Common myeloid progenitor, CD34-positive (primary cell): ENCODE measurements at regions not wholly inside any gene's neighbourhood (a gene's known extent, or its start where the extent isn't known, plus 50 kb on each side); places are given as distances from the start of the nearest gene placed in this dataset.

Experiments used
- CTCF ChIA-PET: fragments of 350-600 bp; sonication (Branson Sonifier 250); formaldehyde crosslinking; loops from one replicate; lab custom pipeline; 2021; ENCODE audit warnings: antibody characterized with exemption; lab: Charles Lee
- POLR2A ChIA-PET: fragments of 350-600 bp; sonication (Branson Sonifier 250); formaldehyde crosslinking; loops from one replicate; lab custom pipeline; 2021; ENCODE audit warnings: antibody characterized with exemption; lab: Charles Lee
- DNase-seq, 3 donors: peaks; one replicate each; pipeline versions ENCODE4 v3.0.0 to v3.0.0-alpha.2; 2013
- H3K27ac ChIP-seq, 2 experiments: 1 replicate in 1 of 2; 2 replicates in 1 of 2; pipeline ENCODE4 v1.7.0; 2013; ENCODE audit warnings: inconsistent platforms in 2 of 2, low read length in 2 of 2, mild to moderate bottlenecking in 2 of 2, low read depth in 1 of 2, moderate library complexity in 1 of 2; ENCODE audit not compliant: severe bottlenecking in 2 of 2, insufficient read depth in 1 of 2, poor library complexity in 1 of 2
- H3K27me3 ChIP-seq, 5 experiments: replicated peaks in 2 of 5; 1 replicate in 3 of 5; 2 replicates in 2 of 5; pipeline versions ENCODE4 v1.6.1 to v1.7.0; 2013; ENCODE audit warnings: low read length in 4 of 5, mild to moderate bottlenecking in 2 of 5, moderate library complexity in 2 of 5, inconsistent platforms in 1 of 5; ENCODE audit not compliant: insufficient read depth in 5 of 5, control insufficient read depth in 4 of 5
- H3K36me3 ChIP-seq, 4 experiments: 1 replicate in 2 of 4; 2 replicates in 2 of 4; pipeline versions ENCODE4 v1.6.1 to v1.7.0; 2013; ENCODE audit warnings: low read length in 3 of 4, control low read depth in 1 of 4, mild to moderate bottlenecking in 1 of 4; ENCODE audit not compliant: control insufficient read depth in 4 of 4, insufficient read depth in 4 of 4
- H3K4me1 ChIP-seq, 4 experiments: 1 replicate in 3 of 4; 2 replicates in 1 of 4; pipeline versions ENCODE4 v1.6.1 to v1.7.1; 2013; ENCODE audit warnings: low read length in 3 of 4, mild to moderate bottlenecking in 3 of 4, control low read depth in 1 of 4, inconsistent platforms in 1 of 4, moderate library complexity in 1 of 4; ENCODE audit not compliant: control insufficient read depth in 4 of 4, insufficient read depth in 4 of 4; ENCODE audit errors: control extremely low read depth in 1 of 4
- H3K4me3 ChIP-seq, 7 experiments: 1 replicate in 4 of 7; 2 replicates in 3 of 7; pipeline versions ENCODE4 v1.5.1 to v1.7.0; 2013; ENCODE audit warnings: mild to moderate bottlenecking in 7 of 7, low read length in 6 of 7, moderate library complexity in 6 of 7, inconsistent platforms in 2 of 7, low read depth in 2 of 7, control low read depth in 1 of 7; ENCODE audit not compliant: insufficient read depth in 4 of 7, control insufficient read depth in 1 of 7; ENCODE audit errors: extremely low read depth in 1 of 7
- H3K9me3 ChIP-seq, 5 experiments: 1 replicate in 4 of 5; 2 replicates in 1 of 5; pipeline versions ENCODE4 v1.6.1 to v1.7.1; 2013; ENCODE audit warnings: low read length in 4 of 5, mild to moderate bottlenecking in 2 of 5, inconsistent platforms in 1 of 5, low read depth in 1 of 5, moderate library complexity in 1 of 5; ENCODE audit not compliant: control insufficient read depth in 4 of 5, insufficient read depth in 2 of 5; ENCODE audit errors: control extremely low read depth in 1 of 5
- WGBS: methylation state at CpG from one replicate; pipeline ENCODE4 v1.1.5; 2013; ENCODE audit not compliant: insufficient coverage; 5-methylcytosine and 5-hydroxymethylcytosine counted together

- Histone ChIP-seq H3K4me3 (no peak overlapping the region), H3K9me3 (no peaks in the 10 kb centered on the region), H3K27me3 (no peaks in the 10 kb centered on the region), H3K27ac (no peak overlapping the region), H3K36me3 (no peaks in the 10 kb centered on the region), H3K4me1 (no peaks in the 10 kb centered on the region)
- POLR2A ChIA-PET, result no interaction called here
- CTCF ChIA-PET, result no interaction called here
- 93% methylated on average over 2 of the region's 4 CpGs for WGBS
- no peak for DNase-seq
Observed at GRCh38 chr14:41419709-41420108, 187.0 kb upstream of the LRFN5 start.

- no peak for DNase-seq
- Histone ChIP-seq H3K27me3 (no peaks in the 10 kb centered on the region), H3K4me3 (no peak overlapping the region), H3K4me1 (no peaks in the 10 kb centered on the region), H3K9me3 (no peaks in the 10 kb centered on the region), H3K36me3 (no peaks in the 10 kb centered on the region), H3K27ac (no peak overlapping the region)
- ChIA-PET POLR2A (no interaction called here), CTCF (no interaction called here)
- WGBS, result 94% methylated on average over 2 of the region's 5 CpGs
Observed at GRCh38 chr14:41418851-41419250, 187.8 kb upstream of the LRFN5 start.

- H3K9me3 ChIP-seq, result no peaks in the 10 kb centered on the region
- H3K4me1 ChIP-seq, result no peaks in the 10 kb centered on the region
- ChIA-PET POLR2A (no interaction called here), CTCF (no interaction called here)
- H3K36me3 ChIP-seq, result no peaks in the 10 kb centered on the region
- DNase-seq, result no peak
- no peak overlapping the region for H3K27ac ChIP-seq
- H3K27me3 ChIP-seq, result no peaks in the 10 kb centered on the region
- no peak overlapping the region for H3K4me3 ChIP-seq
Observed at GRCh38 chr14:41409806-41410205, 196.9 kb upstream of the LRFN5 start.

GRCh38 chr14:41404126-41404525 lies 202.6 kb upstream of the LRFN5 start:
- POLR2A ChIA-PET, result no interaction called here

GRCh38 chr14:41403360-41403759 lies 203.3 kb upstream of the LRFN5 start:
- CTCF ChIA-PET, result no interaction called here

More at GRCh38 chr14:41404126-41404525, 202.6 kb upstream of the LRFN5 start:
- H3K27ac ChIP-seq, result no peak overlapping the region
- no peaks in the 10 kb centered on the region for H3K36me3 ChIP-seq
- no peaks in the 10 kb centered on the region for H3K9me3 ChIP-seq
- DNase-seq, result no peak
- no peaks in the 10 kb centered on the region for H3K27me3 ChIP-seq
- CTCF ChIA-PET, result no interaction called here
- H3K4me1 ChIP-seq, result no peaks in the 10 kb centered on the region
- no peak overlapping the region for H3K4me3 ChIP-seq

GRCh38 chr14:41397926-41398325 lies 208.8 kb upstream of the LRFN5 start:
- Histone ChIP-seq H3K4me3 (no peak overlapping the region), H3K9me3 (no peaks in the 10 kb centered on the region), H3K27ac (no peak overlapping the region), H3K27me3 (no peaks in the 10 kb centered on the region), H3K36me3 (no peaks in the 10 kb centered on the region), H3K4me1 (no peaks in the 10 kb centered on the region)
- DNase-seq, result no peak
- CTCF ChIA-PET, result interaction anchor here (1.6 kb wide), 1 partner anchor 19 kb away, joined by 4 read pairs; no protein-coding TSS in a partner anchor
- POLR2A ChIA-PET, result no interaction called here

More at GRCh38 chr14:41403360-41403759, 203.3 kb upstream of the LRFN5 start:
- no peak for DNase-seq
- Histone ChIP-seq H3K4me1 (no peaks in the 10 kb centered on the region), H3K27ac (no peak overlapping the region), H3K36me3 (no peaks in the 10 kb centered on the region), H3K4me3 (no peak overlapping the region), H3K9me3 (no peaks in the 10 kb centered on the region), H3K27me3 (no peaks in the 10 kb centered on the region)
- POLR2A ChIA-PET, result no interaction called here

- Histone ChIP-seq H3K27ac (no peak overlapping the region), H3K9me3 (no peaks in the 10 kb centered on the region), H3K4me1 (no peaks in the 10 kb centered on the region), H3K36me3 (no peaks in the 10 kb centered on the region), H3K4me3 (no peak overlapping the region), H3K27me3 (no peaks in the 10 kb centered on the region)
- ChIA-PET CTCF (no interaction called here), POLR2A (no interaction called here)
- no peak for DNase-seq
- 73% methylated on average over 4 of the region's 6 CpGs for WGBS
Observed at GRCh38 chr14:41393512-41393911, 213.2 kb upstream of the LRFN5 start.
